AG04450 (cell line): ENCODE measurements at regions not wholly inside any gene's neighbourhood (a gene's known extent, or its start where the extent isn't known, plus 50 kb on each side); places are given as distances from the start of the nearest gene placed in this dataset.

Experiments used
- CTCF ChIA-PET: fragments of 300-600, 350-600 bp; formaldehyde crosslinking; extraction: SDS; loops from one replicate; lab custom pipeline; 2022; ENCODE audit warnings: antibody characterized with exemption, inconsistent platforms; lab: Charles Lee
- POLR2A ChIA-PET: fragments of 350-600 bp; formaldehyde crosslinking; extraction: SDS; loops from one replicate; lab custom pipeline; 2021; ENCODE audit warnings: antibody characterized with exemption, inconsistent platforms; lab: Yijun Ruan, JAX
- DNase-seq: peaks from one replicate; pipeline ENCODE4 v3.0.0-alpha.2; 2011; ENCODE audit warnings: low read depth, low spot score
- H3K27ac ChIP-seq: one replicate; pipeline ENCODE4 v1.5.1; 2012; ENCODE audit warnings: low read depth, low read length, control low read depth
- H3K27me3 ChIP-seq: one replicate; pipeline ENCODE4 v1.6.0; 2012; ENCODE audit warnings: low read length; ENCODE audit not compliant: control insufficient read depth, insufficient read depth
- H3K4me3 ChIP-seq: 2 replicates; pipeline ENCODE4 v1.5.1; 2011; ENCODE audit warnings: mild to moderate bottlenecking, low read depth, low read length, control low read depth
- H3K9me3 ChIP-seq: 2 replicates; pipeline ENCODE4 v1.5.1; 2012; ENCODE audit warnings: low read length; ENCODE audit not compliant: control insufficient read depth, insufficient read depth
- TF ChIP-seq, protein P1 (sequence below): IDR thresholded peaks from 2 replicates; pipeline ENCODE4 v1.5.1; 2011; ENCODE audit warnings: low read depth, low read length, control low read depth, inconsistent platforms

- no peak overlapping the region for H3K27ac ChIP-seq
- no peaks in the 10 kb centered on the region for H3K9me3 ChIP-seq
- no peak for DNase-seq
- no peak overlapping the region for H3K4me3 ChIP-seq
- ChIA-PET POLR2A (no interaction called here), CTCF (no interaction called here)
- TF ChIP-seq, protein P1, sequence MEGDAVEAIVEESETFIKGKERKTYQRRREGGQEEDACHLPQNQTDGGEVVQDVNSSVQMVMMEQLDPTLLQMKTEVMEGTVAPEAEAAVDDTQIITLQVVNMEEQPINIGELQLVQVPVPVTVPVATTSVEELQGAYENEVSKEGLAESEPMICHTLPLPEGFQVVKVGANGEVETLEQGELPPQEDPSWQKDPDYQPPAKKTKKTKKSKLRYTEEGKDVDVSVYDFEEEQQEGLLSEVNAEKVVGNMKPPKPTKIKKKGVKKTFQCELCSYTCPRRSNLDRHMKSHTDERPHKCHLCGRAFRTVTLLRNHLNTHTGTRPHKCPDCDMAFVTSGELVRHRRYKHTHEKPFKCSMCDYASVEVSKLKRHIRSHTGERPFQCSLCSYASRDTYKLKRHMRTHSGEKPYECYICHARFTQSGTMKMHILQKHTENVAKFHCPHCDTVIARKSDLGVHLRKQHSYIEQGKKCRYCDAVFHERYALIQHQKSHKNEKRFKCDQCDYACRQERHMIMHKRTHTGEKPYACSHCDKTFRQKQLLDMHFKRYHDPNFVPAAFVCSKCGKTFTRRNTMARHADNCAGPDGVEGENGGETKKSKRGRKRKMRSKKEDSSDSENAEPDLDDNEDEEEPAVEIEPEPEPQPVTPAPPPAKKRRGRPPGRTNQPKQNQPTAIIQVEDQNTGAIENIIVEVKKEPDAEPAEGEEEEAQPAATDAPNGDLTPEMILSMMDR, result no peak
- no peaks in the 10 kb centered on the region for H3K27me3 ChIP-seq
These were observed 435.0 kb downstream of the RND3 start for GRCh38 chr2:150052457-150052856.

DNA sequence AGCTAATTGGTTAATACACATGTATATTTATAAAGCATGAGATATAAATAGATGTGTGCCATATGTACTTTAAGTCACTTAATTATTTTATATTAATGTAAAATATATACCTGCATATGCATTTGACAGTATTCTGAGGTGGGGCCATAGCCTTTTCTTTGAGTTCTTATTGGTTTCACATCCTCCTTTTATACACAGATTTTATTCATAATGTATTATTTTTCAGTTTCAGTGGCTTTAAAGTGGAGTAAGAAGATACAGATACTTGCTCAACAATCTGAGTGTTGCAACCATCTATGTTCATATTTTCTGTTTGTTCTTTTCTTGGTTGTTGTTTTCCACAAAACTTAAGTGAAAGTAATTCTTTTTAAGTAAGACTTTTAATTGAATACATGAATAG is 436.5 kb downstream of the RND3 start:
- ChIA-PET CTCF (no interaction called here), POLR2A (no interaction called here)
- TF ChIP-seq, protein P1, result no peak
- Histone ChIP-seq H3K27ac (no peak overlapping the region), H3K9me3 (no peaks in the 10 kb centered on the region), H3K4me3 (no peak overlapping the region), H3K27me3 (no peaks in the 10 kb centered on the region)
- no peak for DNase-seq

- POLR2A ChIA-PET, result no interaction called here
- H3K4me3 ChIP-seq, result no peak overlapping the region
- H3K9me3 ChIP-seq, result no peaks in the 10 kb centered on the region
- no peak overlapping the region for H3K27ac ChIP-seq
- TF ChIP-seq, protein P1, result no peak
- CTCF ChIA-PET, result no interaction called here
- DNase-seq, result no peak
- H3K27me3 ChIP-seq, result no peaks in the 10 kb centered on the region
These were observed 437.4 kb downstream of the RND3 start for GRCh38 chr2:150050036-150050435.

- POLR2A ChIA-PET, result no interaction called here
These were observed 439.7 kb downstream of the RND3 start for GRCh38 chr2:150047620-150048222.

DNA sequence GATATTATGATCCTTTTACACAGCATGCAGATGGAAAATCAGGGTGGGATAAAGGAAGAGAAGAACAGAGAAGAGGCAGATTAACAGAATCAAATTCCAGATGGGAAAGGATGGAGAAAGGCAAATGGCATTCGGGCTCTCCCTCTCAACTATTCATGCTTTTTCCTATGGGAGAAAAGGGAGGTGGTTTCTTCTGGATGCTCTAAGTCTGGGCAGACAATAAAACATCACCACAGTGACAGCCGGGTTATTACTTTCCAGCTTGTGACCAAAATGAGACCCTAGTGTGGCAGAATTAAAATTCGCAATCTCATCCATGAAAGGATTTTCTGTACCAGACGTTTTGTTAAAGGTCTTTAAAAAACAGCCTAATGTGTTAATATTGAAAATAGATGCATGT is 440.7 kb downstream of the RND3 start:
- CTCF ChIA-PET, result no interaction called here
- Histone ChIP-seq H3K9me3 (no peaks in the 10 kb centered on the region), H3K4me3 (no peak overlapping the region), H3K27ac (no peak overlapping the region), H3K27me3 (no peaks in the 10 kb centered on the region)
- no peak for DNase-seq
- TF ChIP-seq, protein P1, result no peak
- POLR2A ChIA-PET, result no interaction called here

More at GRCh38 chr2:150047620-150048222, 439.7 kb downstream of the RND3 start:
- CTCF ChIA-PET, result no interaction called here
- no peak for DNase-seq
- H3K9me3 ChIP-seq, result no peaks in the 10 kb centered on the region
- TF ChIP-seq, protein P1, result no peak
- no peak overlapping the region for H3K4me3 ChIP-seq
- no peak overlapping the region for H3K27ac ChIP-seq
- H3K27me3 ChIP-seq, result no peaks in the 10 kb centered on the region
